GM23338 (cell line): ENCODE measurements at regions not wholly inside any gene's neighbourhood (a gene's known extent, or its start where the extent isn't known, plus 50 kb on each side); places are given as distances from the start of the nearest gene placed in this dataset.

Source experiments
- ATAC-seq: fragments of 200-7000 bp; cut with Tn5 transposase; 3 replicates; pipeline ENCODE4 v1.9.1; 2020
- DNase-seq: peaks from one replicate; pipeline ENCODE4 v3.0.0-alpha.2; 2015; ENCODE audit warnings: low spot score
- H2AFZ ChIP-seq: fragments of 200-600 bp; sonication (generic); 2 replicates; pipeline ENCODE4 v1.8.0; 2016; ENCODE audit warnings: antibody characterized with exemption, mild to moderate bottlenecking, moderate library complexity
- H3F3A ChIP-seq: fragments of 200-600 bp; sonication (generic); replicated peaks from 2 replicates; pipeline ENCODE4 v1.8.0; 2017; ENCODE audit warnings: antibody characterized with exemption, mixed run types, low read depth
- H3K27ac ChIP-seq: fragments of 200-600 bp; sonication (generic); 2 replicates; pipeline ENCODE4 v1.6.1; 2016; ENCODE audit warnings: low read depth
- H3K27me3 ChIP-seq: fragments of 200-600 bp; sonication (generic); 2 replicates; pipeline ENCODE4 v1.8.0; 2016; ENCODE audit warnings: mild to moderate bottlenecking, mixed run types, moderate library complexity; ENCODE audit not compliant: insufficient read depth
- H3K36me3 ChIP-seq: fragments of 200-600 bp; sonication (generic); 2 replicates; pipeline ENCODE4 v1.8.0; 2016; ENCODE audit warnings: mild to moderate bottlenecking; ENCODE audit not compliant: insufficient read depth
- H3K4me1 ChIP-seq: fragments of 200-600 bp; sonication (generic); 2 replicates; pipeline ENCODE4 v1.8.0; 2016; ENCODE audit warnings: mild to moderate bottlenecking, moderate library complexity; ENCODE audit not compliant: insufficient read depth
- H3K4me2 ChIP-seq: fragments of 200-600 bp; sonication (generic); 2 replicates; pipeline ENCODE4 v1.7.1; 2017; ENCODE audit warnings: mixed run types
- H3K4me3 ChIP-seq: fragments of 200-600 bp; sonication (generic); 2 replicates; pipeline ENCODE4 v1.6.1; 2016; ENCODE audit warnings: mixed run types
- H3K79me2 ChIP-seq: fragments of 200-600 bp; sonication (generic); replicated peaks from 2 replicates; pipeline ENCODE4 v1.8.0; 2017; ENCODE audit warnings: mild to moderate bottlenecking; ENCODE audit not compliant: insufficient read depth
- H3K9me2 ChIP-seq: fragments of 200-600 bp; sonication (generic); 2 replicates; pipeline ENCODE4 v1.8.0; 2017; ENCODE audit not compliant: insufficient read depth
- H4K20me1 ChIP-seq: fragments of 200-600 bp; sonication (generic); replicated peaks from 2 replicates; pipeline ENCODE4 v1.8.0; 2017; ENCODE audit warnings: mild to moderate bottlenecking; ENCODE audit not compliant: insufficient read depth
- H3K27ac Mint-ChIP-seq: 2 replicates; pipeline ENCODE4 v1.8.0; 2020; ENCODE audit warnings: inconsistent platforms, mild to moderate bottlenecking, moderate library complexity, mixed read lengths
- H3K27me3 Mint-ChIP-seq: 3 replicates; pipeline ENCODE4 v1.8.0; 2022; ENCODE audit warnings: low read depth, mild to moderate bottlenecking, moderate library complexity, mixed read lengths, inconsistent platforms; ENCODE audit not compliant: insufficient read depth, poor library complexity
- H3K36me3 Mint-ChIP-seq: 3 replicates; pipeline ENCODE4 v1.8.0; 2021; ENCODE audit warnings: low read depth, mild to moderate bottlenecking, inconsistent platforms, moderate library complexity, mixed read lengths
- H3K4me1 Mint-ChIP-seq: 3 replicates; pipeline ENCODE4 v1.8.0; 2020; ENCODE audit warnings: mild to moderate bottlenecking, inconsistent platforms, mixed read lengths
- H3K4me3 Mint-ChIP-seq: 3 replicates; pipeline ENCODE4 v1.8.0; 2021; ENCODE audit warnings: moderate library complexity, mild to moderate bottlenecking, inconsistent platforms, mixed read lengths
- H3K9me3 Mint-ChIP-seq: 3 replicates; pipeline ENCODE4 v1.8.0; 2020; ENCODE audit warnings: moderate library complexity, mild to moderate bottlenecking, inconsistent platforms, mixed read lengths
- CREB1 ChIP-seq: fragments of 250-450 bp; sonication (Bioruptor Pico); IDR thresholded peaks from 2 replicates; pipeline ENCODE4 v1.5.0; 2020; ENCODE audit warnings: low read depth, mild to moderate bottlenecking, moderate library complexity
- CTCF ChIP-seq, 2 experiments: fragments of 200-600 bp in 1 of 2; sonication (generic) in 1 of 2; conservative IDR thresholded peaks; 2 replicates each; pipeline versions ENCODE4 v1.5.1 to v1.6.1; 2016 to 2017; ENCODE audit warnings: antibody characterized with exemption in 2 of 2, low read depth in 2 of 2, mild to moderate bottlenecking in 2 of 2, moderate library complexity in 1 of 2
- EZH2 ChIP-seq: fragments of 200-600 bp; sonication (generic); IDR thresholded peaks from one replicate; pipeline ENCODE4 v1.8.0; 2017; ENCODE audit warnings: antibody characterized with exemption, mild to moderate bottlenecking, low read depth; ENCODE audit not compliant: unreplicated experiment
- EZH2phosphoT487 ChIP-seq: fragments of 200-600 bp; sonication (generic); IDR thresholded peaks from one replicate; pipeline ENCODE4 v1.8.1; 2018; ENCODE audit warnings: antibody characterized with exemption; ENCODE audit not compliant: unreplicated experiment
- JUNB ChIP-seq: IDR thresholded peaks from one replicate; pipeline ENCODE4 v1.6.1; 2016; ENCODE audit warnings: antibody characterized with exemption; ENCODE audit not compliant: unreplicated experiment
- NANOG ChIP-seq: IDR thresholded peaks from 2 replicates; pipeline ENCODE4 v1.6.1; 2016; ENCODE audit warnings: antibody characterized with exemption, borderline replicate concordance
- POLR2AphosphoS5 ChIP-seq: IDR thresholded peaks from 2 replicates; pipeline ENCODE4 v1.6.1; 2016; ENCODE audit warnings: antibody characterized with exemption, low read depth
- REST ChIP-seq: IDR thresholded peaks from one replicate; pipeline ENCODE4 v1.6.1; 2018; ENCODE audit warnings: antibody characterized with exemption; ENCODE audit not compliant: unreplicated experiment
- STAT1 ChIP-seq: IDR thresholded peaks from one replicate; pipeline ENCODE4 v1.6.1; 2016; ENCODE audit warnings: antibody characterized with exemption; ENCODE audit not compliant: unreplicated experiment
- ZNF114 ChIP-seq: fragments of 250-450 bp; sonication (Bioruptor Pico); IDR thresholded peaks from 2 replicates; pipeline ENCODE4 v1.5.0; 2020; ENCODE audit warnings: mild to moderate bottlenecking, moderate library complexity
- ZNF331 ChIP-seq: fragments of 250-450 bp; sonication (Bioruptor Pico); IDR thresholded peaks from 2 replicates; pipeline ENCODE4 v1.5.0; 2020; ENCODE audit warnings: low read depth, mild to moderate bottlenecking, moderate library complexity
- ZNF462 ChIP-seq: fragments of 250-450 bp; sonication (Bioruptor Pico); IDR thresholded peaks from 2 replicates; pipeline ENCODE4 v1.5.0; 2020; ENCODE audit warnings: mild to moderate bottlenecking, moderate library complexity
- TF ChIP-seq, protein P1 (sequence below): IDR thresholded peaks from 2 replicates; pipeline ENCODE4 v1.6.1; 2016; ENCODE audit warnings: antibody characterized with exemption

GRCh38 chr5:15363601-15364000, 136.4 kb upstream of the FBXL7 start:
- H3K9me2 ChIP-seq: peaks cover 5% of the 10 kb centered on the region
- no peak overlapping the region for H3K27ac ChIP-seq
- no peaks in the 10 kb centered on the region for H3K79me2 ChIP-seq
- no peaks in the 10 kb centered on the region for H3K36me3 Mint-ChIP-seq
- no peaks in the 10 kb centered on the region for H4K20me1 ChIP-seq
- H3K9me3 Mint-ChIP-seq: no peaks in the 10 kb centered on the region; the same call in 2 of the 3 replicates
- no peak overlapping the region for H3K27ac Mint-ChIP-seq
- H3K4me1 Mint-ChIP-seq: peaks cover 2% of the 10 kb centered on the region; the same call in 2 of the 3 replicates
- H3K4me1 ChIP-seq: no peaks in the 10 kb centered on the region
- no peak overlapping the region; the same call in 1 of the 2 replicates for H2AFZ ChIP-seq
- H3K27me3 Mint-ChIP-seq: peaks cover 1% of the 10 kb centered on the region
- H3K27me3 ChIP-seq: no peaks in the 10 kb centered on the region
- TF ChIP-seq EZH2 (no peak), NANOG (no peak), ZNF114 (no peak), ZNF462 (CRISPR knock-in tag) (no peak), POLR2AphosphoS5 (no peak), EZH2phosphoT487 (no peak), STAT1 (no peak), REST (no peak), ZNF331 (CRISPR knock-in tag) (no peak), JUNB (no peak), CTCF (conservative IDR thresholded peaks at IDR 0.05; ENCODE audit: low read depth in 2 of 2) (no peak), CREB1 (CRISPR knock-in tag) (no peak)
- TF ChIP-seq, protein P1, sequence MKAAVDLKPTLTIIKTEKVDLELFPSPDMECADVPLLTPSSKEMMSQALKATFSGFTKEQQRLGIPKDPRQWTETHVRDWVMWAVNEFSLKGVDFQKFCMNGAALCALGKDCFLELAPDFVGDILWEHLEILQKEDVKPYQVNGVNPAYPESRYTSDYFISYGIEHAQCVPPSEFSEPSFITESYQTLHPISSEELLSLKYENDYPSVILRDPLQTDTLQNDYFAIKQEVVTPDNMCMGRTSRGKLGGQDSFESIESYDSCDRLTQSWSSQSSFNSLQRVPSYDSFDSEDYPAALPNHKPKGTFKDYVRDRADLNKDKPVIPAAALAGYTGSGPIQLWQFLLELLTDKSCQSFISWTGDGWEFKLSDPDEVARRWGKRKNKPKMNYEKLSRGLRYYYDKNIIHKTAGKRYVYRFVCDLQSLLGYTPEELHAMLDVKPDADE: no peak
- H3K36me3 ChIP-seq: no peaks in the 10 kb centered on the region
- no peaks in the 10 kb centered on the region for H3F3A ChIP-seq
- H3K4me3 ChIP-seq: no peak overlapping the region
- no peak overlapping the region for H3K4me2 ChIP-seq
- ATAC-seq (no peak), DNase-seq (no peak)
- H3K4me3 Mint-ChIP-seq: no peak overlapping the region
